ENCODE measurements at regions not wholly inside any gene's neighbourhood (a gene's known extent, or its start where the extent isn't known, plus 50 kb on each side); places are given as distances from the start of the nearest gene placed in this dataset.
A peak's percentile ranks its signal among the peaks of the same experiment; 100 is the strongest.
"Not testable (repeated sequence)": the region's sequence is repeated elsewhere in the genome, so short reads cannot be mapped to it uniquely, and the experiment has no call there.

DNA sequence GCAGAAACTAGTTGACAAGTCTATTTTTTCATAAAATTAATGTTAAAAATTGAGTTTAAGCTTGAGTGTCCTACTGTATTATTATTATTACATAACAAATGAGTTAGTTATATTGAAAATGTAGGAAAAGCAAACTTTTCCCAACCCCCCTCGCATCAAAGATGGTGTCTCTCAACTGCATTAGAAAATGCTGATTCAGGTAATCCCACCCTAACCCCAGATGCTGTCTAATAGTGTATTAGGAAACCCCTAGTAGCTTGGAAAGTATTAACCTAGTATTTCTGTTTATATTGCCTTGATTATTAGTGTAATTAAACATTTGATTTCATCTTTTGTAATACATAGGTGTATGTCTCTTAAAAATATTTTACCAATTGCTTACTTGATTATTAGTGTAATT is 1120.3 kb downstream of the MRPL39 start:
- intact Hi-C loops (cut with DNase I) = no loop called here
- H3K9me3 ChIP-seq = no peaks in the 10 kb centered on the region
- no peak overlapping the region for H3K27ac ChIP-seq
- H3K4me3 ChIP-seq = no peak overlapping the region
- TF ChIP-seq, protein P1, sequence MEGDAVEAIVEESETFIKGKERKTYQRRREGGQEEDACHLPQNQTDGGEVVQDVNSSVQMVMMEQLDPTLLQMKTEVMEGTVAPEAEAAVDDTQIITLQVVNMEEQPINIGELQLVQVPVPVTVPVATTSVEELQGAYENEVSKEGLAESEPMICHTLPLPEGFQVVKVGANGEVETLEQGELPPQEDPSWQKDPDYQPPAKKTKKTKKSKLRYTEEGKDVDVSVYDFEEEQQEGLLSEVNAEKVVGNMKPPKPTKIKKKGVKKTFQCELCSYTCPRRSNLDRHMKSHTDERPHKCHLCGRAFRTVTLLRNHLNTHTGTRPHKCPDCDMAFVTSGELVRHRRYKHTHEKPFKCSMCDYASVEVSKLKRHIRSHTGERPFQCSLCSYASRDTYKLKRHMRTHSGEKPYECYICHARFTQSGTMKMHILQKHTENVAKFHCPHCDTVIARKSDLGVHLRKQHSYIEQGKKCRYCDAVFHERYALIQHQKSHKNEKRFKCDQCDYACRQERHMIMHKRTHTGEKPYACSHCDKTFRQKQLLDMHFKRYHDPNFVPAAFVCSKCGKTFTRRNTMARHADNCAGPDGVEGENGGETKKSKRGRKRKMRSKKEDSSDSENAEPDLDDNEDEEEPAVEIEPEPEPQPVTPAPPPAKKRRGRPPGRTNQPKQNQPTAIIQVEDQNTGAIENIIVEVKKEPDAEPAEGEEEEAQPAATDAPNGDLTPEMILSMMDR (IDR thresholded peaks at IDR 0.05) = no peak
- no peaks in the 10 kb centered on the region for H3K27me3 ChIP-seq
- WGBS, 2 donors = 56 to 69% methylated on average over 1 of the region's 1 CpG
- DNase-seq (no peak), FAIRE-seq (no peak), ATAC-seq (no peak)
- no peaks in the 10 kb centered on the region for H3K4me1 ChIP-seq
- no peaks in the 10 kb centered on the region for H3K36me3 ChIP-seq

- H3K4me3 ChIP-seq; H3K4me1 ChIP-seq; H3K27ac ChIP-seq; ATAC-seq; H3K9me3 ChIP-seq; H3K36me3 ChIP-seq; FAIRE-seq; intact Hi-C loops (cut with DNase I); DNase-seq; H3K27me3 ChIP-seq: not testable (repeated sequence)
- WGBS, 2 donors = 79 to 85% methylated on average over 1 of the region's 1 CpG
Measured at GRCh38 chr21:24483361-24483760, 1123.9 kb downstream of the MRPL39 start.

DNA sequence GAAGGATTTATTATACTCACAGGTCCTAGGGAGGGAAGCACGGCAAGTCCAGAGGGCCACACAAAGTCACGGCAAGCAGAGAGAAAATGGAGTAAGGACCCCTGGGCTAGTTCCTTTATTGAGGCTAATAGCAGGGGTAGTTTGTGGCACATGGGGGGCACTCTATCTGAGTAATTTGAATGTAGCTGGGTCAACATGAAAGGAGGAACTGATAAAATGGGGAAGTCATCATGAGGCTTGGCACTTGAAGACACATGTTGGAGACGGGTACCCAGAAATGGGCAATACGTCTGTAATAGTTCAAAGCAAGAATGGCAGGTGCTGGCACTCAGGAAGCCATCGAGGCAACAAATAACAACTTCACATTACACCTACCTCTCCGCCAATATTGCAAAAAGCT is 1136.4 kb downstream of the MRPL39 start:
- H3K4me1 ChIP-seq = no peaks in the 10 kb centered on the region
- WGBS, 2 donors = 56 to 80% methylated on average over 6 of the region's 6 CpGs

GRCh38 chr21:24456358-24456757 is 1150.9 kb downstream of the MRPL39 start:
- Histone ChIP-seq H3K36me3 (no peaks in the 10 kb centered on the region), H3K9me3 (no peaks in the 10 kb centered on the region), H3K27me3 (no peaks in the 10 kb centered on the region), H3K27ac (no peak overlapping the region), H3K4me1 (peaks cover 0 to 3% (median 0%) of the 10 kb centered on the region in 3 donors), H3K4me3 (no peak overlapping the region)
- ATAC-seq (no peak), FAIRE-seq (no peak), DNase-seq (peak in 2 of 6 donors; percentile 10 to 20)
- TF ChIP-seq, protein P1 (IDR thresholded peaks at IDR 0.05) = no peak
- WGBS, 2 donors = 70 to 81% methylated on average over 3 of the region's 3 CpGs
- intact Hi-C loops (cut with DNase I) = no loop called here

More for the DNA sequence above, 1136.4 kb downstream of the MRPL39 start:
- H3K27me3 ChIP-seq = no peaks in the 10 kb centered on the region
- no peaks in the 10 kb centered on the region for H3K36me3 ChIP-seq
- ATAC-seq (no peak), DNase-seq (no peak), FAIRE-seq (no peak)
- intact Hi-C loops (cut with DNase I) = no loop called here
- H3K27ac ChIP-seq = no peak overlapping the region
- no peaks in the 10 kb centered on the region for H3K9me3 ChIP-seq
- H3K4me3 ChIP-seq = no peak overlapping the region
- TF ChIP-seq, protein P1 (IDR thresholded peaks at IDR 0.05) = no peak

GRCh38 chr21:24450119-24450518 is 1157.2 kb downstream of the MRPL39 start:
- 63 to 67% methylated on average over 3 of the region's 3 CpGs for WGBS, 2 donors
- H3K36me3 ChIP-seq = no peaks in the 10 kb centered on the region

More at GRCh38 chr21:24450119-24450518, 1157.2 kb downstream of the MRPL39 start:
- Histone ChIP-seq H3K27ac (no peak overlapping the region), H3K4me3 (no peak overlapping the region), H3K27me3 (no peaks in the 10 kb centered on the region), H3K4me1 (no peaks in the 10 kb centered on the region), H3K9me3 (no peaks in the 10 kb centered on the region)
- no peak for DNase-seq
- intact Hi-C loops (cut with DNase I) = no loop called here
- FAIRE-seq = no peak
- no peak for ATAC-seq
- TF ChIP-seq, protein P1 (IDR thresholded peaks at IDR 0.05) = no peak

Data from pancreas (tissue), 10 donors.